ENCODE measurements at regions not wholly inside any gene's neighbourhood (a gene's known extent, or its start where the extent isn't known, plus 50 kb on each side); places are given as distances from the start of the nearest gene placed in this dataset.
"Not testable (repeated sequence)": the region's sequence is repeated elsewhere in the genome, so short reads cannot be mapped to it uniquely, and the experiment has no call there.

DNA sequence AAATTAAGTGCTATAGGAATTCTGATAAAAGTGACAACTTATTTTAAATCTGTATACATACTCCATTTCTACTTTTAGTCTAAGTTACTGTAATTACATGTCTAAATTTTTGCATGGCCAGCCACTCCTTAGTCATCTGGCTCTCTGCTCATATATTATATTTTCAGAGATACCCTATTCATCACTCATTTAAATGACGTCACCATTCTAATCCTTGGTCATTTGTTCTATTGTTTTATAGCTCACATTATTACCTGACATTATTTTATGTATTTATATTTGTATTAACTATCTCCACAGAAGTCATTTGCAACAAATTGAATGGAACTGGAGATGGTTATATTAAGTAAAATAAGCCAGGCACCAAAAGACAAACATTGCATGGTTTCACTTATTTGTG, 179.6 kb upstream of the CXorf51A start:
- CTCF ChIA-PET, result no interaction called here
- Mint-ChIP-seq H3K27ac (no peak overlapping the region), H3K4me3 (no peak overlapping the region), H3K9me3 (ENCODE audit: insufficient read depth) (peaks cover 1% of the 10 kb centered on the region), H3K27me3 (ENCODE audit: low read depth) (no peaks in the 10 kb centered on the region), H3K36me3 (ENCODE audit: low read depth) (no peaks in the 10 kb centered on the region), H3K4me1 (ENCODE audit: low read depth) (no peaks in the 10 kb centered on the region)
- DNase-seq, result no peak
- ATAC-seq, result no peak
- POLR2A ChIA-PET, result no interaction called here

DNA sequence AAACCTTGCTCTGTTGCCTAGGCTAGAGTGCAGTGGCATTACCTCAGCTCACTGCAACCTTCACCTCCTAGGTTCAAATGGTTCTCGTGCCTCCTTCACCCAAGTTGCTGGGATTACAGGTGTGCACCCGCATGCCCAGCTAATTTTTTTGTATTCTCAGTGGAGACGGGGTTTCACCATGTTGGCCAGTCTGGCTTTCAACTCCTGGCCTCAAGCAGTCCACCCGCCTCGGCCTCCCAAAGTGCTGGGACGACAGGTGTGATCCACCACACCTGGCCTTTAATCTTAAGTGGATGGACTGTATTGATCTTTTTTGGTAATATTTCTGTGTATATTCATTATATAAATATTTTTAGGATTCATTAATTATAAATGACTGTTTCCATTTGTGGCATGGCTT, 158.7 kb upstream of the CXorf51A start:
- no peak for DNase-seq
- no peak overlapping the region for H3K27ac Mint-ChIP-seq
- no peaks in the 10 kb centered on the region for H3K27me3 Mint-ChIP-seq (ENCODE audit: low read depth)
- ChIA-PET POLR2A (no interaction called here), CTCF (no interaction called here)
- H3K9me3 Mint-ChIP-seq (ENCODE audit: insufficient read depth), result no peaks in the 10 kb centered on the region
- no peaks in the 10 kb centered on the region for H3K36me3 Mint-ChIP-seq (ENCODE audit: low read depth)
- no peak overlapping the region for H3K4me3 Mint-ChIP-seq
- no peak for ATAC-seq
- no peaks in the 10 kb centered on the region for H3K4me1 Mint-ChIP-seq (ENCODE audit: low read depth)

DNA sequence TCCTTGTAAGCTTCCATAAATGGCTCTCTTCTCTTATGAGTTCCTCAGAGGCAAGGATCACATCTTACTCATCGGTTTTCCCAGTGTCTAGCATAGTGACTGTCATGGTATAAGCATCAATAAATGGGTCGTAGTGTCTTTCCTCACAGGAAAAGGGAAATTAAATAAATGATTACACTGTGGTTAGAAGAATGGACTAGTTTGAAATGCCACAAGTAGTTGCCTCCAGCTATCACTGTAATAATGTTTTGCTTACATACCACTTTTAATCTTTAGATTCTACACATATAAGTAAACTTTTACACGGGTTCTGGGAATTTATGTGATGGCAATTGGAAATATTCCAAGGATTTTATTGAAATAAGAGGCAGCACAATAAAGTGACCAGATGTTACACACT, 152.8 kb upstream of the CXorf51A start:
- Mint-ChIP-seq H3K9me3 (ENCODE audit: insufficient read depth) (peaks cover 9% of the 10 kb centered on the region), H3K36me3 (ENCODE audit: low read depth) (no peaks in the 10 kb centered on the region), H3K27ac (no peak overlapping the region), H3K27me3 (ENCODE audit: low read depth) (no peaks in the 10 kb centered on the region), H3K4me3 (no peak overlapping the region), H3K4me1 (ENCODE audit: low read depth) (no peaks in the 10 kb centered on the region)
- DNase-seq, result no peak
- ATAC-seq, result no peak
- POLR2A ChIA-PET, result no interaction called here
- CTCF ChIA-PET, result no interaction called here

DNA sequence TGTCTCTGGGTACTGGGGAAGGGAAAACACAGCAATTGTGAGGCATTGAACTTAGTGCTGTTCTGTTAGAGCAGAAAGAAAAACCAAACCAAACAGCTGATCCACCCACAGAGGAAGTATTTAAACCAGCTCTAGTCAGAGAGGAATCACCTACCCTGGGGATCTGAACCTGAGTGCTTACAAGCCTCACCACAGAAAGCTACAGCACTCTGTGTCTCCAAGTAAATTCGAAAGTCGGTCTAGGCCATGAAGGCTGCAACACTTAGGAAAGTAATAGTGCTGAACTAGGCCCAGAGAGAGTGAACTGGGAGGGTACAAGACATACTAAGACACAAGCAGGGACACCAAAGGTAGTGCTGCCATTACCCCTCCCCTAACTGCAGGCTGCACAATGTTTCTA, 142.2 kb upstream of the CXorf51A start:
- Mint-ChIP-seq H3K36me3 (ENCODE audit: low read depth) (no peaks in the 10 kb centered on the region), H3K9me3 (ENCODE audit: insufficient read depth) (no peaks in the 10 kb centered on the region), H3K4me3 (no peak overlapping the region), H3K27me3 (ENCODE audit: low read depth) (no peaks in the 10 kb centered on the region), H3K27ac (no peak overlapping the region), H3K4me1 (ENCODE audit: low read depth) (no peaks in the 10 kb centered on the region)
- CTCF ChIA-PET, result no interaction called here
- DNase-seq (no peak), ATAC-seq (no peak)
- POLR2A ChIA-PET, result no interaction called here

DNA sequence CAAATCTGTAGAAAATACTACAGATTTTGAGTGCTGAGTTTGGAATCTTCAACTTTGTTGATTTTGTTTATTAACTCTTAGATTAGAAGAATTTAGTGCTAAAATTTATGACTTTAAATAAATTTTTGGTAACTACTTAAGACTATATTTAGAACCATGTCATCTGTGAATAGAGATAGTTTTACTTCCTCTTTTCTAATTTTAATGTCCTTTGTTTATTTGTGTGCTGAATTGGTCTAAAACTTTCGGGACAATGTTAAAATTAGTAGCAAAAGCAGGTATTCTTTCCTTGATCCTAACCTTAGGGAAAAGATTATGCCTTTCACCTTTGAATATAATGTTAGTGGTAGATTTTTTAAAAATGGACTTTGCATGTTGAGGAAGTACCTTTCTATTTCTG, 119.7 kb upstream of the CXorf51A start:
- DNase-seq (no peak), ATAC-seq (no peak)
- H3K9me3 Mint-ChIP-seq (ENCODE audit: insufficient read depth), result peaks cover 7% of the 10 kb centered on the region
- no peaks in the 10 kb centered on the region for H3K27me3 Mint-ChIP-seq (ENCODE audit: low read depth)
- H3K27ac Mint-ChIP-seq, result no peak overlapping the region
- ChIA-PET POLR2A (no interaction called here), CTCF (no interaction called here)
- no peak overlapping the region for H3K4me3 Mint-ChIP-seq
- H3K36me3 Mint-ChIP-seq (ENCODE audit: low read depth), result no peaks in the 10 kb centered on the region
- H3K4me1 Mint-ChIP-seq (ENCODE audit: low read depth), result no peaks in the 10 kb centered on the region

DNA sequence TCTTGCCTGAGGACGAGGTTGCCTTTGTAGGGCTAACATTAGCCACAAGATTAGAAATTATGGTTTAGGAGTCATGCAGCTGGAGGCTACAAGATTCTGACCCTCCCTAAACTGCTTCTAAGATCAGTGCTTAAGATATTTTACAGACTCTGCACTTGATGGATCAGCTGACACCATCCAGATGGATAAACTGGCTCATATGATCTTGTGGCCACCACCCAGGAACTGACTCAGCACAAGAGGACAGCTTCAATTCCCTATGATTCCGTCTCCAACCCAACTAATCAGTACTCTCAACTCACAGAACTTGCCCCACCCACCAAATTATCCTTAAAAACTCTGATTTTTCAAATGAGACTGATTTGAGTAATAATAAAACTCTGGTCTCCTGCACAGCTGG, 118.5 kb upstream of the CXorf51A start:
- CTCF ChIA-PET; POLR2A ChIA-PET; H3K27ac Mint-ChIP-seq; DNase-seq; H3K9me3 Mint-ChIP-seq (ENCODE audit: insufficient read depth); H3K27me3 Mint-ChIP-seq (ENCODE audit: low read depth); H3K4me1 Mint-ChIP-seq (ENCODE audit: low read depth); H3K36me3 Mint-ChIP-seq (ENCODE audit: low read depth); H3K4me3 Mint-ChIP-seq; ATAC-seq: not testable (repeated sequence)

DNA sequence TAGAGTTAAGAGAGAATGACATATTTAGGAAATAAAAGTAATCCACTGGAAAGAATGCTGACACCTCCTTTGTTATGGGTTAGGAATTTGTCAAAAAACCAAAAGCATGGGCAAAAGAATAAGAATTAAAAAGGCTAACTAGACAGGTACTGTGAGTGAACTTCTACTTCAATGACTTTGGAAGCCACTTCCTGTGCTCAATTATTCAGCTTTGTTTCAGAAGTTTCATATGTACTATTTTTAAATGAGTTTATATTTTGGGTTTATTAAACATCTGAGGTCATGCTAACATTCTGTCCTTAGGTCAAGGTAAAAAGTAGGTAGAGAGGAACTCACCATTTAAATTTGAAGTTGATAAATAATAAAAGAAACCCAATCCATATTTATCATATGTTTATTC, 106.7 kb upstream of the CXorf51A start:
- POLR2A ChIA-PET, result no interaction called here
- DNase-seq (no peak), ATAC-seq (no peak)
- H3K4me3 Mint-ChIP-seq, result no peak overlapping the region
- no peaks in the 10 kb centered on the region for H3K27me3 Mint-ChIP-seq (ENCODE audit: low read depth)
- no peaks in the 10 kb centered on the region for H3K36me3 Mint-ChIP-seq (ENCODE audit: low read depth)
- H3K9me3 Mint-ChIP-seq (ENCODE audit: insufficient read depth), result peaks cover 3% of the 10 kb centered on the region
- no peak overlapping the region for H3K27ac Mint-ChIP-seq
- H3K4me1 Mint-ChIP-seq (ENCODE audit: low read depth), result no peaks in the 10 kb centered on the region
- CTCF ChIA-PET, result no interaction called here

DNA sequence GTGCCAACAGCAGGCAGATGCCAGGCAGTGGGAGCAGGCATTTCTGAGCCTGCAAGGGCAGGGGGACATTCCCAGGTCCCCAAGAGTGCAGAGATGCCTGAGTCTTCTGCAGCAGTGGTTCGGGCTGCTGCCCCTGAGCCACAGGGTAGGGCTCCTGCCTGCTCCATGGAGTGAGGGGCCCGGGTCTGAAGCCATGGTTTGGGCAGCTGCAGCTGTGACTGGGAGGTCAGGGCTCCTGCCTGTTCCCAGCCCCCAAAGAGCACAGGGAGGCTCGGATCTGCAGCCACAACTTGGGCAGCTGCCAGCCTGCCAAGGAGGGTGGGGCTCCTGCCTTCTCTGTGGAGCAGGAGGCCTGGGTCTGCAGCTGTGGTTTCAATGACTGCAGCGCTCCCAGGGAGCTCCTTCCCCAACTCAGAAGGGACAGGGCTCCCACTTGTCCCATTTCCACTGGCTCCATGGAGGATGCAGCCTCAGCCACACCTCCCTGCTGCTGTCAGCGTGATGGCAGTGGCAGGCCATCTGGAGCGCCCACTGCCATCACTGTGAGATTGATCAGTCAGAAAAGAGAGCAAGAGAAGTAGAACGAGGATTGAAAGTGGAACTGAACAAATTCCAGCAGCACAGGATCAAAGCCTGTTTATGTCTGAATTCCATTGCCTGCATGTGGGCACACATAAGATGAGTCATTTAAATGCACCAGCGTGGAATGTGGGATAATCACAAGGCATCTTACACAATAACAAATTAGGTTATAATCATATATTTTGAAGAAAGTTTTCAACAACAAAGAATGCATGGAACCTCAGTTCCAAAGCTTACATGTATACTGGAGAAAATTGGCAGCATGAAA, 93.1 kb upstream of the CXorf51A start:
- H3K4me1 Mint-ChIP-seq (ENCODE audit: low read depth), result no peaks in the 10 kb centered on the region
- no peak for DNase-seq
- H3K36me3 Mint-ChIP-seq (ENCODE audit: low read depth), result no peaks in the 10 kb centered on the region
- no peak overlapping the region for H3K27ac Mint-ChIP-seq
- ATAC-seq, result no peak
- H3K4me3 Mint-ChIP-seq, result no peak overlapping the region
- POLR2A ChIA-PET, result no interaction called here
- peaks cover 11% of the 10 kb centered on the region for H3K9me3 Mint-ChIP-seq (ENCODE audit: insufficient read depth)
- H3K27me3 Mint-ChIP-seq (ENCODE audit: low read depth), result no peaks in the 10 kb centered on the region
- CTCF ChIA-PET, result no interaction called here

DNA sequence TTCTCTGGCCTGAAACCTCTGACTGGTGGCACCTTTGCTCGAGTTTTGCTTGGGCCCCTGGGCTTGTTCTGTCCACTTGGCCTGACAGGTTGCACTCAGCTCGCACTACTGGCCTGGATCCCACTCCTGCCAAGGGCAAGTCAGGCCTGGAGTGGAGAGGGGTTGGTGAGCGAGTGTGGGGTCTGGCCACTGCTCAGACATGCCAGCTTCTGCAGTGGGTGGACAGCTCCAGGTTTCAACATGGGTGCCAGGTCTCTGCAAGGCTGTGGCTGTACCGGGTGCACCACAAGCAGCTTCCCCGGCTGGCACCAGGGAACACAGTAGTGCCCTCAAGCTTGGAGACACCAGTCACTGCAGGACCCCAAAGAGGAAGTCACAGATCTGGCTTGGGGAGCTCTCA, 91.6 kb upstream of the CXorf51A start:
- H3K4me1 Mint-ChIP-seq (ENCODE audit: low read depth), result no peaks in the 10 kb centered on the region
- no peaks in the 10 kb centered on the region for H3K27me3 Mint-ChIP-seq (ENCODE audit: low read depth)
- CTCF ChIA-PET, result no interaction called here
- H3K36me3 Mint-ChIP-seq (ENCODE audit: low read depth), result no peaks in the 10 kb centered on the region
- POLR2A ChIA-PET, result no interaction called here
- H3K27ac Mint-ChIP-seq, result no peak overlapping the region
- DNase-seq (no peak), ATAC-seq (no peak)
- H3K9me3 Mint-ChIP-seq (ENCODE audit: insufficient read depth), result peaks cover 11% of the 10 kb centered on the region
- H3K4me3 Mint-ChIP-seq, result no peak overlapping the region

DNA sequence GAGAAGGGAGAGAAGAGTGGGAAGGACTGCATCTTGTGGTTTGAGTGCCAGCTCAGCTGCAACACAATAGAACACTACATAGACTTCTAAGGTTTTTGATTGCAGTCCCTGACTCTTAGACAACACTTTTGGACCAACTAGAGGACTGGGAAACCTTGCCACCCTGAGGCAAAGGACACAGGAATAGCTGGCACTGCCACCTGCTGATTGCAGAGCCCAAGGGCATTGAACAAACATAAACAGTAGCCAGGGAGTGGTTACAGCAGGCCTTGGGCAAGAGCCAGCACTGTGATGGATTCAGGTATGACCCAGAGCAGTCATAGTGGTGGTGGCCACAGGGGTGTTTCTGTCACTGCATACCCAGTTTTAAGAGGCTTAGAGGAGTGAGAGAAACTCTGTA, 72.5 kb upstream of the CXorf51A start:
- Mint-ChIP-seq H3K4me3 (no peak overlapping the region), H3K27ac (no peak overlapping the region), H3K36me3 (ENCODE audit: low read depth) (no peaks in the 10 kb centered on the region), H3K9me3 (ENCODE audit: insufficient read depth) (peaks cover 14% of the 10 kb centered on the region), H3K4me1 (ENCODE audit: low read depth) (no peaks in the 10 kb centered on the region), H3K27me3 (ENCODE audit: low read depth) (no peaks in the 10 kb centered on the region)
- ATAC-seq (no peak), DNase-seq (no peak)
- ChIA-PET POLR2A (no interaction called here), CTCF (no interaction called here)

DNA sequence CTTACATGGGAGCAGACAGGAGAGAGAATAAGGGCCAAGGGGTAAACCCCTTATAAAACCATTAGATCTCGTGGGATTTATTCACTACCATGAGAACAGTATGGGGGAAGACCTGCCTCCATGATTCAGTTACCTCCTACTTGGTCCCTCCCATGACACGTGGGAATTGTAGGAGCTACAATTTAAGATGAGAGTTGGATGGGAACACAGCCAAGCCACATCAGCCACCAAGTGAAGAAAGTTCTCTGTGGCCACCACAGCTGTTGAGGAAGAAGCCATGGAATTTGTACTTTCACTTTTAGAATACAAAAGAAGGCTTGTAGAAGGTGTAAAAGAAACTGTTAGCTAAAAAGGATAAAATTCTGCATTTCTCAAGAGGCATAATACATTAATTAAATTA, 67.0 kb upstream of the CXorf51A start:
- ChIA-PET POLR2A (no interaction called here), CTCF (no interaction called here)
- Mint-ChIP-seq H3K4me1 (ENCODE audit: low read depth) (no peaks in the 10 kb centered on the region), H3K9me3 (ENCODE audit: insufficient read depth) (no peaks in the 10 kb centered on the region), H3K27ac (no peak overlapping the region), H3K27me3 (ENCODE audit: low read depth) (no peaks in the 10 kb centered on the region), H3K36me3 (ENCODE audit: low read depth) (no peaks in the 10 kb centered on the region), H3K4me3 (no peak overlapping the region)
- DNase-seq (no peak), ATAC-seq (no peak)

DNA sequence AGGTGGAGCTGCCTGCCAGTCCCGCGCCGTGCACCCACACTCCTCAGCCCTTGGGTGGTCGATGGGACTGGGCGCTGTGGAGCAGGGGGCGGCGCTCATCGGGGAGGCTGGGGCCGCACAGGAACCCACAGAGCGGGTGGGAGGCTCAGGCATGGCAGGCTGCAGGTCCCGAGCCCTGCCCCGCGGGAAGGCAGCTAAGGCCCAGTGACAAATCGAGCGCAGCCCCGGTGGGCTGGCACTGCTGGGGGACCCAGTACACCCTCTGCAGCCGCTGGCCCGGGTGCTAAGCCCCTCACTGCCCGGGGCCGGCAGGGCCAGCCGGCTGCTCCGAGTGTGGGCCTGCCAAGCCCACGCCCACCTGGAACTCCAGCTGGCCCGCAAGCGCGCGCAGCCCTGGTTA, 52.3 kb upstream of the CXorf51A start:
- H3K4me3 Mint-ChIP-seq, result not testable (repeated sequence)
- POLR2A ChIA-PET, result interaction anchor here (0.6 kb wide), 1 partner anchor 137 kb away, joined by 3 read pairs; no protein-coding TSS in a partner anchor

DNA sequence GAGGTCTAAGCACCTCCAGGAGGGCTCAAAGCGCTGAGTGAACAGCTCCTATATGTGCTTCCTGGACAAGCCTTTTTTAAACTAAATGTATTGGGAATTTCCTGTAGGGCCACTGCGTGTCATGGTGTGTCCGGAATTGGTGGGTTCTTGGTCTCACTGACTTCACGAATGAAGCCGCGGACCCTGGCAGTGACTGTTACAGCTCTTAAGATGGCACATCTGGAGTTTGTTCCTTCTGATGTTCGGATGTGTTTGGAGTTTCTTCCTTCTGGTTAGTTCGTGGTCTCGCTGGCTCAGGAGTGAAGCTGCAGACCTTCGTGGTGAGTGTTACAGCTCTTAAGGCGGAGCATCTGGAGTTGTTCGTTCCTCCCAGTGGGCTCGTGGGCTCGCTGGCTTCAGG, 51.2 kb upstream of the CXorf51A start:
- H3K9me3 Mint-ChIP-seq (ENCODE audit: insufficient read depth); H3K4me3 Mint-ChIP-seq; DNase-seq; H3K4me1 Mint-ChIP-seq (ENCODE audit: low read depth); ATAC-seq; H3K36me3 Mint-ChIP-seq (ENCODE audit: low read depth); H3K27ac Mint-ChIP-seq; CTCF ChIA-PET; H3K27me3 Mint-ChIP-seq (ENCODE audit: low read depth); POLR2A ChIA-PET: not testable (repeated sequence)

More for the DNA sequence above, 52.3 kb upstream of the CXorf51A start:
- H3K27me3 Mint-ChIP-seq (ENCODE audit: low read depth); ATAC-seq; H3K9me3 Mint-ChIP-seq (ENCODE audit: insufficient read depth); H3K36me3 Mint-ChIP-seq (ENCODE audit: low read depth); DNase-seq; CTCF ChIA-PET; H3K4me1 Mint-ChIP-seq (ENCODE audit: low read depth); H3K27ac Mint-ChIP-seq: not testable (repeated sequence)

Measured in activated CD8-positive, alpha-beta T cell treated with anti-CD3 and anti-CD28 coated beads, Interleukin-2, amount 10 ng/mL, durations not matched to agents 7 days and 5 days (primary cell).